ENCODE measurements at regions not wholly inside any gene's neighbourhood (a gene's known extent, or its start where the extent isn't known, plus 50 kb on each side); places are given as distances from the start of the nearest gene placed in this dataset.

DNA sequence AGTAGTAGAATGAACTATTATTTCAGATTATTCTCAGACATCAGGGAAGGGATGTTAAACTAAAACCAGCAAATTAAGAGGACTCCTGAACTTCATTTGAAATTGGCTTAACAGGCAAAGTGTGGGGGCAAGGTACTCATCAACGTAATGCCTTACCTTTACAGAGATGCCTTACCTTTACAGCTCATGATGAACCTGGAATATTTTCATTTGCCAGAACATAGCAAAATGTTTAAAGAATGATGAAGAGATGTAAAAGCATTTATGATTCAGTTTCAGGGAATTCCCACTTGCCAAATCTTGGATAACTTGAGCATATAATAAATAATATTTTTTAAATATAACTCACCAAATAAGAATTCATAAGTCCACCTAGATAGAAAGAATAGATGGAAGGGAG, 207.5 kb downstream of the TINAG start:
- Histone ChIP-seq H3K9me3 (replicated peaks; ENCODE audit: control insufficient read depth, insufficient read depth, low read depth, low read length) (no peaks in the 10 kb centered on the region), H2AFZ (ENCODE audit: low read depth, low read length) (no peak overlapping the region), H3K9me1 (ENCODE audit: control insufficient read depth, insufficient read depth, low read length) (no peaks in the 10 kb centered on the region), H3K4me2 (ENCODE audit: insufficient read depth, low read length) (no peak overlapping the region), H4K20me1 (replicated peaks; ENCODE audit: control insufficient read depth, insufficient read depth, low read length) (no peaks in the 10 kb centered on the region), H3K4me1 (replicated peaks in 1 of 2; ENCODE audit: control insufficient read depth in 2 of 2, insufficient read depth in 2 of 2, low read length in 2 of 2) (no peaks in the 10 kb centered on the region), H3K4me3 (no peak overlapping the region), H3K27ac (ENCODE audit: extremely low read depth, low read depth, low read length) (no peak overlapping the region), H3K79me2 (ENCODE audit: control insufficient read depth, insufficient read depth, low read length) (no peaks in the 10 kb centered on the region), H3K9ac (ENCODE audit: insufficient read depth in 1 of 2, low read depth in 2 of 2, low read length in 2 of 2) (no peak overlapping the region), H3K27me3 (ENCODE audit: control insufficient read depth in 2 of 2, insufficient read depth in 2 of 2, low read length in 2 of 2) (no peaks in the 10 kb centered on the region), H3K36me3 (ENCODE audit: control insufficient read depth, insufficient read depth, low read length) (no peaks in the 10 kb centered on the region)
- no peak for TF ChIP-seq NCOA4 (IDR thresholded peaks at IDR 0.05; ENCODE audit: partially characterized antibody)
- no peak for TF ChIP-seq ZNF79 (CRISPR knock-in tag; IDR thresholded peaks at IDR 0.05; ENCODE audit: low read depth)
- TF ChIP-seq KLF16 (IDR thresholded peaks at IDR 0.05), result no peak
- no peak for TF ChIP-seq ZNF347 (CRISPR knock-in tag; IDR thresholded peaks at IDR 0.05; ENCODE audit: low read depth)
- TF ChIP-seq ZNF253 (CRISPR knock-in tag; conservative IDR thresholded peaks at IDR 0.05), result no peak
- TF ChIP-seq, protein P1, sequence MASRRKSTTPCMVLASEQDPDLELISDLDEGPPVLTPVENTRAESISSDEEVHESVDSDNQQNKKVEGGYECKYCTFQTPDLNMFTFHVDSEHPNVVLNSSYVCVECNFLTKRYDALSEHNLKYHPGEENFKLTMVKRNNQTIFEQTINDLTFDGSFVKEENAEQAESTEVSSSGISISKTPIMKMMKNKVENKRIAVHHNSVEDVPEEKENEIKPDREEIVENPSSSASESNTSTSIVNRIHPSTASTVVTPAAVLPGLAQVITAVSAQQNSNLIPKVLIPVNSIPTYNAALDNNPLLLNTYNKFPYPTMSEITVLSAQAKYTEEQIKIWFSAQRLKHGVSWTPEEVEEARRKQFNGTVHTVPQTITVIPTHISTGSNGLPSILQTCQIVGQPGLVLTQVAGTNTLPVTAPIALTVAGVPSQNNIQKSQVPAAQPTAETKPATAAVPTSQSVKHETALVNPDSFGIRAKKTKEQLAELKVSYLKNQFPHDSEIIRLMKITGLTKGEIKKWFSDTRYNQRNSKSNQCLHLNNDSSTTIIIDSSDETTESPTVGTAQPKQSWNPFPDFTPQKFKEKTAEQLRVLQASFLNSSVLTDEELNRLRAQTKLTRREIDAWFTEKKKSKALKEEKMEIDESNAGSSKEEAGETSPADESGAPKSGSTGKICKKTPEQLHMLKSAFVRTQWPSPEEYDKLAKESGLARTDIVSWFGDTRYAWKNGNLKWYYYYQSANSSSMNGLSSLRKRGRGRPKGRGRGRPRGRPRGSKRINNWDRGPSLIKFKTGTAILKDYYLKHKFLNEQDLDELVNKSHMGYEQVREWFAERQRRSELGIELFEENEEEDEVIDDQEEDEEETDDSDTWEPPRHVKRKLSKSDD (conservative IDR thresholded peaks at IDR 0.05; ENCODE audit: low read length), result no peak
- 0% methylated on average over 1 of the region's 1 CpG for WGBS (ENCODE audit: insufficient coverage, low coverage, missing lambda C conversion rate)
- CTCF ChIA-PET (ENCODE audit: low intra/inter-chr PET ratio), result no interaction called here
- FAIRE-seq, result no peak
- BruUV-seq (replicated peaks), result no TSS peak
- intact Hi-C loops (cut with micrococcal nuclease), result no loop called here
- in situ Hi-C loops (cut with MboI), result no loop called here
- ATAC-seq, result no peak
- POLR2A ChIA-PET, result no interaction called here
- DNase-seq (ENCODE audit: extremely low read depth in 1 of 4, low spot score in 3 of 4), result no peak
